A549 (cell line): ENCODE measurements at regions not wholly inside any gene's neighbourhood (a gene's known extent, or its start where the extent isn't known, plus 50 kb on each side); places are given as distances from the start of the nearest gene placed in this dataset.

Source experiments
- ATAC-seq, 2 experiments: fragments of 200-7000 bp in 1 of 2; fragments of >200 bp in 1 of 2; cut with Nextera tagmentation in 1 of 2; cut with Tn5 transposase in 1 of 2; 3 replicates each; pipeline versions ENCODE4 v1.8.0 to v1.9.1; 2018 to 2020; ENCODE audit warnings: mild to moderate bottlenecking in 1 of 2, moderate library complexity in 1 of 2
- CTCF ChIA-PET: fragments of 300-600 bp; sonication (Branson Sonifier 250); formaldehyde crosslinking; extraction: SDS; loops from one replicate; lab custom pipeline; 2021; ENCODE audit warnings: antibody characterized with exemption, inconsistent platforms; lab: Yijun Ruan, JAX
- POLR2A ChIA-PET: fragments of 350-600 bp; formaldehyde crosslinking; extraction: SDS; loops from one replicate; lab custom pipeline; 2021; ENCODE audit warnings: antibody characterized with exemption, inconsistent platforms; lab: Yijun Ruan, JAX
- DNase-seq, 2 experiments: peaks; one replicate each; pipeline versions ENCODE4 v3.0.0 to v3.0.0-alpha.2; 2011 to 2016; ENCODE audit warnings: low read depth in 1 of 2, low spot score in 1 of 2
- FAIRE-seq: peaks from 2 replicates; lab custom pipeline; 2011; peaks lifted over from hg19 to GRCh38; lab: Jason Lieb, UNC
- H3K27ac ChIP-seq, 2 experiments: fragments of >200 bp; sonication (Bioruptor Twin); formaldehyde crosslinking; 3 replicates each; pipeline ENCODE4 v1.5.1; 2016 to 2017
- H3K4me1 ChIP-seq: fragments of >200 bp; sonication (Bioruptor Twin); formaldehyde crosslinking; 3 replicates; pipeline ENCODE4 v1.6.1; 2016
- H3K4me2 ChIP-seq: fragments of >200 bp; sonication (Bioruptor Twin); formaldehyde crosslinking; 3 replicates; pipeline ENCODE4 v1.6.1; 2016
- H3K4me3 ChIP-seq: fragments of >200 bp; sonication (Bioruptor Twin); formaldehyde crosslinking; 3 replicates; pipeline ENCODE4 v1.5.1; 2016
- H3K9me3 ChIP-seq: fragments of >200 bp; sonication (Bioruptor Twin); formaldehyde crosslinking; 3 replicates; pipeline ENCODE4 v1.6.1; 2016
- BHLHE40 ChIP-seq: IDR thresholded peaks from 2 replicates; pipeline ENCODE4 v1.6.1; 2012; ENCODE audit warnings: low read depth, low read length, inconsistent platforms
- CBX2 ChIP-seq: fragments of 200-600 bp; sonication (generic); IDR thresholded peaks from 2 replicates; pipeline ENCODE4 v1.6.1; 2016; ENCODE audit warnings: low read depth, mild to moderate bottlenecking, borderline replicate concordance
- EHF ChIP-seq: fragments of 250-450 bp; sonication (Bioruptor Pico); IDR thresholded peaks from 2 replicates; pipeline ENCODE4 v1.5.0; 2020; ENCODE audit warnings: mild to moderate bottlenecking
- EP300 ChIP-seq, 2 experiments: fragments of >200 bp; sonication (Bioruptor Twin); formaldehyde crosslinking; IDR thresholded peaks; 2 replicates in 1 of 2; 3 replicates in 1 of 2; pipeline ENCODE4 v1.6.1; 2016 to 2017
- FOXS1 ChIP-seq: fragments of 250-450 bp; sonication (Bioruptor Pico); IDR thresholded peaks from 2 replicates; pipeline ENCODE4 v1.5.0; 2020; ENCODE audit warnings: mild to moderate bottlenecking, moderate library complexity
- GATA3 ChIP-seq: IDR thresholded peaks from 2 replicates; pipeline ENCODE4 v1.6.1; 2012; ENCODE audit warnings: borderline replicate concordance
- HEYL ChIP-seq: fragments of 250-450 bp; sonication (Bioruptor Pico); IDR thresholded peaks from 2 replicates; pipeline ENCODE4 v1.8.0; 2021; ENCODE audit warnings: mild to moderate bottlenecking, moderate library complexity
- HOXB13 ChIP-seq: fragments of 250-450 bp; sonication (Bioruptor Pico); IDR thresholded peaks from 2 replicates; pipeline ENCODE4 v1.5.0; 2020; ENCODE audit warnings: low read depth, mild to moderate bottlenecking, moderate library complexity
- JUNB ChIP-seq: fragments of >200 bp; sonication (Bioruptor Twin); formaldehyde crosslinking; IDR thresholded peaks from 2 replicates; pipeline ENCODE4 v1.6.1; 2016
- KDM1A ChIP-seq: fragments of 200-600 bp; sonication (generic); IDR thresholded peaks from 2 replicates; pipeline ENCODE4 v1.6.1; 2016; ENCODE audit warnings: low read depth, mild to moderate bottlenecking
- KDM5A ChIP-seq: fragments of 200-600 bp; sonication (generic); IDR thresholded peaks from 2 replicates; pipeline ENCODE4 v1.6.1; 2016; ENCODE audit warnings: antibody characterized with exemption, mild to moderate bottlenecking
- PHF8 ChIP-seq: fragments of 200-600 bp; sonication (generic); IDR thresholded peaks from 2 replicates; pipeline ENCODE4 v1.6.1; 2016; ENCODE audit warnings: low read depth, mild to moderate bottlenecking, antibody characterized with exemption, moderate library complexity, borderline replicate concordance
- POLR2AphosphoS2 ChIP-seq: conservative IDR thresholded peaks from 2 replicates; pipeline ENCODE4 v1.6.1; 2012; ENCODE audit warnings: low read length, improper control_type of control experiment, inconsistent platforms
- RAD21 ChIP-seq, 2 experiments: fragments of >200 bp in 1 of 2; sonication (Bioruptor Twin) in 1 of 2; formaldehyde crosslinking in 1 of 2; IDR thresholded peaks in 1 of 2; conservative IDR thresholded peaks in 1 of 2; 2 replicates in 1 of 2; 3 replicates in 1 of 2; pipeline ENCODE4 v1.6.1; 2012 to 2018; ENCODE audit warnings: inconsistent platforms in 1 of 2
- SREBF2 ChIP-seq: fragments of 450-650 bp; IDR thresholded peaks from 2 replicates; pipeline ENCODE4 v1.6.1; 2014; ENCODE audit warnings: mild to moderate bottlenecking, moderate library complexity
- TP53 ChIP-seq: fragments of 250-450 bp; sonication (Bioruptor Pico); IDR thresholded peaks from 2 replicates; pipeline ENCODE4 v1.5.0; 2021; ENCODE audit warnings: mild to moderate bottlenecking, moderate library complexity
- ZSCAN20 ChIP-seq: fragments of 250-450 bp; sonication (Bioruptor Pico); IDR thresholded peaks from 2 replicates; pipeline ENCODE4 v1.8.0; 2022; ENCODE audit warnings: mild to moderate bottlenecking, moderate library complexity
- WGBS: methylation state at CpG from one replicate; pipeline ENCODE4 v1.1.6; 2017; ENCODE audit errors: missing lambda C conversion rate; 5-methylcytosine and 5-hydroxymethylcytosine counted together
- TF ChIP-seq, protein P1 (sequence below): fragments of 250-450 bp; sonication (Bioruptor Pico); IDR thresholded peaks from 2 replicates; pipeline ENCODE4 v1.5.0; 2020; ENCODE audit warnings: low read depth, mild to moderate bottlenecking, moderate library complexity
- TF ChIP-seq, protein P2 (sequence below): fragments of >200 bp; sonication (Bioruptor Twin); formaldehyde crosslinking; IDR thresholded peaks from 3 replicates; pipeline ENCODE4 v1.5.1; 2016
- TF ChIP-seq, protein P3 (sequence below): IDR thresholded peaks from 2 replicates; pipeline ENCODE4 v1.6.1; 2012
- TF ChIP-seq, protein P4 (sequence below): fragments of 250-450 bp; sonication (Bioruptor Pico); IDR thresholded peaks from 2 replicates; pipeline ENCODE4 v1.5.0; 2021; ENCODE audit warnings: mild to moderate bottlenecking, moderate library complexity, borderline replicate concordance
- TF ChIP-seq, protein P5 (sequence below): fragments of >200 bp; sonication (Bioruptor Twin); formaldehyde crosslinking; IDR thresholded peaks from 3 replicates; pipeline ENCODE4 v1.6.1; 2016
- TF ChIP-seq, protein P6 (sequence below): fragments of 150-350 bp; IDR thresholded peaks from 2 replicates; pipeline ENCODE4 v1.6.1; 2014; ENCODE audit warnings: low read depth, mild to moderate bottlenecking, low read length

DNA sequence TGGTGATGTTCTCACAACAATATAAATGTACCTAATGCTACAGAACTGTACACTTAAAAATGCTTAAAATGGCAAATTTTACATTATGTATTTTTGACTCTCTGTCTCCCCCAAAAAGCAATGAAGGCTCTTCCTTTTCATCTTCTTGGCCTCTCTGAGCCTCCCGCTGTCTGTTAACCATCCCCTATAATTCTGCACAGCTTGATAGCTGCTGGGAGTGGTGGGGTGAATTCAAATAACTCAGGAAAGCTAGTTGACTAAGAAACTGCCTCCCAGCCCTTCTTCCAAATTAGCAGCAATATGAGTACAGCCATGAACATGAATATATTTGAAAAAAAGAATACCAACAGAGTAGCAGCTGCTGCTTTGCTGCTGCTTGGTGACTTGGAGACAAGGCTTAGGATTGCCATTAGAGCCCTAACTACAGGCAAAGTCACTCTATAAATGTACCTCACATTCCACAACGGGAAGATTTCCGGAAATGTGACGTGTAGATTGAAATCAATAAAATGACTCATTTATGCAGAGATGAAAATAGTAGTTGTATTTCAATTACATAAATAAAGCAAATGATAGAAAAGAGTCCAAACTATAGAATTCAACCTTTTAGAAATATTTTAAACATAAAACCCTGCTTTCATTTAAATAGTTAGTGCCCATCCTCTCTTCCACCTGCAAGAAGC is 200.1 kb upstream of the HEY2 start:
- H3K4me2 ChIP-seq, result no peak overlapping the region
- no peak overlapping the region for H3K27ac ChIP-seq
- ATAC-seq (no peak), FAIRE-seq (no peak), DNase-seq (no peak)
- H3K4me3 ChIP-seq, result no peak overlapping the region
- CTCF ChIA-PET, result no interaction called here
- H3K9me3 ChIP-seq, result no peaks in the 10 kb centered on the region
- 6% methylated on average over 4 of the region's 4 CpGs for WGBS
- TF ChIP-seq EHF (CRISPR knock-in tag), result no peak
- TF ChIP-seq, protein P1, sequence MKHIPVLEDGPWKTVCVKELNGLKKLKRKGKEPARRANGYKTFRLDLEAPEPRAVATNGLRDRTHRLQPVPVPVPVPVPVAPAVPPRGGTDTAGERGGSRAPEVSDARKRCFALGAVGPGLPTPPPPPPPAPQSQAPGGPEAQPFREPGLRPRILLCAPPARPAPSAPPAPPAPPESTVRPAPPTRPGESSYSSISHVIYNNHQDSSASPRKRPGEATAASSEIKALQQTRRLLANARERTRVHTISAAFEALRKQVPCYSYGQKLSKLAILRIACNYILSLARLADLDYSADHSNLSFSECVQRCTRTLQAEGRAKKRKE, result no peak
- TF ChIP-seq SREBF2, result no peak
- no peak for TF ChIP-seq EP300 (IDR thresholded peaks at IDR 0.05)
- no peak for TF ChIP-seq HOXB13 (CRISPR knock-in tag)
- TF ChIP-seq KDM5A, result no peak
- TF ChIP-seq, protein P2, sequence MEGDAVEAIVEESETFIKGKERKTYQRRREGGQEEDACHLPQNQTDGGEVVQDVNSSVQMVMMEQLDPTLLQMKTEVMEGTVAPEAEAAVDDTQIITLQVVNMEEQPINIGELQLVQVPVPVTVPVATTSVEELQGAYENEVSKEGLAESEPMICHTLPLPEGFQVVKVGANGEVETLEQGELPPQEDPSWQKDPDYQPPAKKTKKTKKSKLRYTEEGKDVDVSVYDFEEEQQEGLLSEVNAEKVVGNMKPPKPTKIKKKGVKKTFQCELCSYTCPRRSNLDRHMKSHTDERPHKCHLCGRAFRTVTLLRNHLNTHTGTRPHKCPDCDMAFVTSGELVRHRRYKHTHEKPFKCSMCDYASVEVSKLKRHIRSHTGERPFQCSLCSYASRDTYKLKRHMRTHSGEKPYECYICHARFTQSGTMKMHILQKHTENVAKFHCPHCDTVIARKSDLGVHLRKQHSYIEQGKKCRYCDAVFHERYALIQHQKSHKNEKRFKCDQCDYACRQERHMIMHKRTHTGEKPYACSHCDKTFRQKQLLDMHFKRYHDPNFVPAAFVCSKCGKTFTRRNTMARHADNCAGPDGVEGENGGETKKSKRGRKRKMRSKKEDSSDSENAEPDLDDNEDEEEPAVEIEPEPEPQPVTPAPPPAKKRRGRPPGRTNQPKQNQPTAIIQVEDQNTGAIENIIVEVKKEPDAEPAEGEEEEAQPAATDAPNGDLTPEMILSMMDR, result no peak
- no peak for TF ChIP-seq KDM1A
- TF ChIP-seq, protein P3, sequence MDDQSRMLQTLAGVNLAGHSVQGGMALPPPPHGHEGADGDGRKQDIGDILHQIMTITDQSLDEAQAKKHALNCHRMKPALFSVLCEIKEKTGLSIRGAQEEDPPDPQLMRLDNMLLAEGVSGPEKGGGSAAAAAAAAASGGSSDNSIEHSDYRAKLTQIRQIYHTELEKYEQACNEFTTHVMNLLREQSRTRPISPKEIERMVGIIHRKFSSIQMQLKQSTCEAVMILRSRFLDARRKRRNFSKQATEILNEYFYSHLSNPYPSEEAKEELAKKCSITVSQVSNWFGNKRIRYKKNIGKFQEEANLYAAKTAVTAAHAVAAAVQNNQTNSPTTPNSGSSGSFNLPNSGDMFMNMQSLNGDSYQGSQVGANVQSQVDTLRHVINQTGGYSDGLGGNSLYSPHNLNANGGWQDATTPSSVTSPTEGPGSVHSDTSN, result no peak
- TF ChIP-seq, protein P4, sequence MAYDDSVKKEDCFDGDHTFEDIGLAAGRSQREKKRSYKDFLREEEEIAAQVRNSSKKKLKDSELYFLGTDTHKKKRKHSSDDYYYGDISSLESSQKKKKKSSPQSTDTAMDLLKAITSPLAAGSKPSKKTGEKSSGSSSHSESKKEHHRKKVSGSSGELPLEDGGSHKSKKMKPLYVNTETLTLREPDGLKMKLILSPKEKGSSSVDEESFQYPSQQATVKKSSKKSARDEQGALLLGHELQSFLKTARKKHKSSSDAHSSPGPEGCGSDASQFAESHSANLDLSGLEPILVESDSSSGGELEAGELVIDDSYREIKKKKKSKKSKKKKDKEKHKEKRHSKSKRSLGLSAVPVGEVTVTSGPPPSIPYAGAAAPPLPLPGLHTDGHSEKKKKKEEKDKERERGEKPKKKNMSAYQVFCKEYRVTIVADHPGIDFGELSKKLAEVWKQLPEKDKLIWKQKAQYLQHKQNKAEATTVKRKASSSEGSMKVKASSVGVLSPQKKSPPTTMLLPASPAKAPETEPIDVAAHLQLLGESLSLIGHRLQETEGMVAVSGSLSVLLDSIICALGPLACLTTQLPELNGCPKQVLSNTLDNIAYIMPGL (CRISPR knock-in tag), result no peak
- TF ChIP-seq, all 56 proteins: peak for 0
- no peaks in the 10 kb centered on the region for H3K4me1 ChIP-seq
- POLR2A ChIA-PET, result no interaction called here

DNA sequence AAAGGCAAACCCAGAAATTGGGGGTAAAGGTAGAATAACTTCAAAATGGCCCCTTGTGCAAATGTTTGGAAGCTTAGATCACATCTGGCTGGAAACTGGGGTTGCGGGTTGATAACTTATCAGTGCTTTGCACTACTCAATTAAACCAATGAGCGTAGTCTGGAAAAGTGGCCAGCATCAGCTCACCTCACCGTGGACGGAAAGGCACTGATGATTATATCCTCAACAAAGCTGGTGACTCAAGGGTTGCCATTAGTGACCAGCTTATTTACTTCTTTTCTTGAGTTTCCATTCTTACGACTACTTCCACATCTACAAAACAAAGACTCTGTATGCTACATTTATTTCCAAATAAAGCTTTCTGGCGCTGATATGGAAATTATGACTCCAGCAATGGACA is 198.5 kb upstream of the HEY2 start:
- WGBS, result 60% methylated on average over 6 of the region's 6 CpGs
- TF ChIP-seq BHLHE40 (no peak), ZSCAN20 (no peak), CBX2 (no peak)
- TF ChIP-seq, protein P5, sequence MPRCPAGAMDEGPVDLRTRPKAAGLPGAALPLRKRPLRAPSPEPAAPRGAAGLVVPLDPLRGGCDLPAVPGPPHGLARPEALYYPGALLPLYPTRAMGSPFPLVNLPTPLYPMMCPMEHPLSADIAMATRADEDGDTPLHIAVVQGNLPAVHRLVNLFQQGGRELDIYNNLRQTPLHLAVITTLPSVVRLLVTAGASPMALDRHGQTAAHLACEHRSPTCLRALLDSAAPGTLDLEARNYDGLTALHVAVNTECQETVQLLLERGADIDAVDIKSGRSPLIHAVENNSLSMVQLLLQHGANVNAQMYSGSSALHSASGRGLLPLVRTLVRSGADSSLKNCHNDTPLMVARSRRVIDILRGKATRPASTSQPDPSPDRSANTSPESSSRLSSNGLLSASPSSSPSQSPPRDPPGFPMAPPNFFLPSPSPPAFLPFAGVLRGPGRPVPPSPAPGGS, result no peak
- FAIRE-seq, result no peak

DNA sequence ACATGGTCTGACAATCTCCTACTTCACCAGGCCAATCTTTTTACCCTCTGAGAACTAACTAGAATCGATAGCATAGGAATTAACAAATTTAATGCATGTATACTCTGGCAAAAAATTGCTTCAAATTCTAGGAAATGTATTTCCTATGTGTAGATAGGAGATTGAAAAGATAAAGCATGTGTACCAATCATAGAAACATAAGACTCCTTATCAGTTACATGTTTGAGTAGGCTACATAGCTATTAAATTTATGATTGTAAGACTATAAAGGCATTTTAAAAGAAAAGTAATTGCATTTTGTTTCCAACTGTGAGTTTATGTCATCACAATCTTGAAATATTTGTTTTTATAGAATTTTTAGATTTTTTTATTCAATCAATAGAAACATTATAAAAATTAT is 196.6 kb upstream of the HEY2 start:
- Histone ChIP-seq H3K27ac (no peak overlapping the region), H3K4me1 (no peaks in the 10 kb centered on the region), H3K9me3 (no peaks in the 10 kb centered on the region), H3K4me3 (no peak overlapping the region), H3K4me2 (no peak overlapping the region)
- DNase-seq (no peak), FAIRE-seq (no peak), ATAC-seq (no peak)
- ChIA-PET CTCF (no interaction called here), POLR2A (no interaction called here)
- 5% methylated on average over 1 of the region's 1 CpG for WGBS
- no peak for TF ChIP-seq SREBF2
- no peak for TF ChIP-seq KDM5A
- TF ChIP-seq RAD21 (conservative IDR thresholded peaks at IDR 0.05 in 1 of 2, IDR thresholded peaks at IDR 0.05 in 1 of 2), result no peak
- TF ChIP-seq GATA3, result no peak
- TF ChIP-seq EP300 (IDR thresholded peaks at IDR 0.05), result no peak
- TF ChIP-seq ZSCAN20, result no peak
- no peak for TF ChIP-seq FOXS1
- TF ChIP-seq, protein P4 (CRISPR knock-in tag), result no peak
- TF ChIP-seq HEYL, result no peak
- TF ChIP-seq POLR2AphosphoS2, result no peak
- no peak for TF ChIP-seq JUNB
- TF ChIP-seq, protein P6, sequence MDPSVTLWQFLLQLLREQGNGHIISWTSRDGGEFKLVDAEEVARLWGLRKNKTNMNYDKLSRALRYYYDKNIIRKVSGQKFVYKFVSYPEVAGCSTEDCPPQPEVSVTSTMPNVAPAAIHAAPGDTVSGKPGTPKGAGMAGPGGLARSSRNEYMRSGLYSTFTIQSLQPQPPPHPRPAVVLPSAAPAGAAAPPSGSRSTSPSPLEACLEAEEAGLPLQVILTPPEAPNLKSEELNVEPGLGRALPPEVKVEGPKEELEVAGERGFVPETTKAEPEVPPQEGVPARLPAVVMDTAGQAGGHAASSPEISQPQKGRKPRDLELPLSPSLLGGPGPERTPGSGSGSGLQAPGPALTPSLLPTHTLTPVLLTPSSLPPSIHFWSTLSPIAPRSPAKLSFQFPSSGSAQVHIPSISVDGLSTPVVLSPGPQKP, result no peak
- TF ChIP-seq PHF8, result no peak
- TF ChIP-seq TP53 (CRISPR knock-in tag), result no peak

More for the DNA sequence above, 198.5 kb upstream of the HEY2 start:
- Histone ChIP-seq H3K4me3 (no peak overlapping the region), H3K4me2 (no peak overlapping the region), H3K4me1 (no peaks in the 10 kb centered on the region), H3K9me3 (no peaks in the 10 kb centered on the region), H3K27ac (no peak overlapping the region)
- ChIA-PET POLR2A (no interaction called here), CTCF (interaction anchor here (0.7 kb wide), 1 partner anchor 12 kb away, joined by 3 read pairs; no protein-coding TSS in a partner anchor)
- ATAC-seq (no peak), DNase-seq (no peak)
